Tibial nerve (tissue), 3 donors: ENCODE measurements at regions not wholly inside any gene's neighbourhood (a gene's known extent, or its start where the extent isn't known, plus 50 kb on each side); places are given as distances from the start of the nearest gene placed in this dataset.

ENCODE experiments used
- CTCF ChIP-seq, 5 experiments: fragments of 200-600 bp in 3 of 5; fragments of 450-650 bp in 2 of 5; sonication (generic) in 3 of 5; IDR thresholded peaks; one replicate each; pipeline ENCODE4 v1.5.1; 2016 to 2019; ENCODE audit warnings: antibody characterized with exemption in 5 of 5, mild to moderate bottlenecking in 3 of 5, moderate library complexity in 2 of 5
- POLR2A ChIP-seq, 2 donors: fragments of 450-650 bp; IDR thresholded peaks; one replicate each; pipeline ENCODE4 v1.6.1; 2017; ENCODE audit warnings: antibody characterized with exemption in 2 of 2, mild to moderate bottlenecking in 2 of 2, moderate library complexity in 2 of 2

- TF ChIP-seq POLR2A (IDR thresholded peaks at IDR 0.05) (no peak), CTCF (IDR thresholded peaks at IDR 0.05) (no peak)
These were observed 327.2 kb downstream of the SOX9 start for GRCh38 chr17:72448019-72448418.
